Heart left ventricle (tissue), 13 donors: ENCODE measurements at regions not wholly inside any gene's neighbourhood (a gene's known extent, or its start where the extent isn't known, plus 50 kb on each side); places are given as distances from the start of the nearest gene placed in this dataset.

Source experiments
- CTCF ChIP-seq, 12 donors: fragments of 200-600 bp; sonication (generic) in 4 of 12; IDR thresholded peaks; one replicate each; pipeline versions ENCODE4 v1.5.0 to v1.8.0; 2018 to 2022; ENCODE audit warnings: antibody characterized with exemption in 12 of 12, mild to moderate bottlenecking in 5 of 12
- POLR2A ChIP-seq, 2 donors: fragments of 450-650 bp; IDR thresholded peaks; one replicate each; pipeline ENCODE4 v1.6.1; 2017; ENCODE audit warnings: antibody characterized with exemption in 2 of 2, mild to moderate bottlenecking in 2 of 2, moderate library complexity in 2 of 2
- donor health status: ischemic (EF 13 %, LVEDD 7.1; RV severe dilation, severe dysfunction).
- donor health status: DM: no; HTN: yes; CAD: no.
- donor health status: DM: no; HTN: no; CAD: no.
- donor health status: ischemic (EF 25% LVEDD 6.9; RV normal size, moderate dysfunction).
- donor health status: ischemic (EF 25% LVEDD 5.7; RV mildly dilated, moderate dysfunction).
- donor health status: ischemic (EF 35%, LVEDD 5.7; RV mildly dilated, moderate dysfunction).
- donor health status: nonischemic (EF 11% LVEDD 7.7; RV severe dilation, severe dysfunction).
- donor health status: DM: yes; HTN: yes; CAD: no.
- donor health status: PGD.
- donor health status: ischemic (EF 29% LVEDD 5.4; RV normal size, mild dysfunction).
- donor health status: nonischemic (EF 23%, LVEDD 6.1; RV moderate dilation, normal function).

- TF ChIP-seq CTCF (IDR thresholded peaks at IDR 0.05) (no peak), POLR2A (IDR thresholded peaks at IDR 0.05) (no peak)
Observed at GRCh38 chr3:118479376-118479775, 555.3 kb downstream of the IGSF11 start.
